Putamen (tissue), 1 donor: ENCODE measurements at regions not wholly inside any gene's neighbourhood (a gene's known extent, or its start where the extent isn't known, plus 50 kb on each side); places are given as distances from the start of the nearest gene placed in this dataset.
"Not testable (repeated sequence)": the region's sequence is repeated elsewhere in the genome, so short reads cannot be mapped to it uniquely, and the experiment has no call there.

Experiments
- DNase-seq: peaks from one replicate; pipeline ENCODE4 v3.0.0-alpha.2; 2016; ENCODE audit warnings: low spot score

DNA sequence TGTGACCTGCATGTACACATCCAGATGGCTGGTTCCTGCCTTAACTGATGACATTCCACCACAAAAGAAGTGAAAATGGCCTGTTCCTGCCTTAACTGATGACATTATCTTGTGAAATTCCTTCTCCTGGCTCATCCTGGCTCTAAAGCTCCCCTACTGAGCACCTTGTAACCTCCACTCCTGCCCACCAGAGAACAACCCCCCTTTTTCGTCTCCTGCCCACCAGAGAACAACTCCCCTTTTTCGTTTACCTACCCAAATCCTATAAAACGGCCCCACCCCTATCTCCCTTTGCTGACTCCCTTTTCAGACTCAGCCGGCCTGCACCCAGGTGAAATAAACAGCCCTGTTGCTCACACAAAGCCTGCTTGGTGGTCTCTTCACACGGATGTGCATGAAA is 212.2 kb downstream of the KITLG start:
- not testable (repeated sequence) for DNase-seq

DNA sequence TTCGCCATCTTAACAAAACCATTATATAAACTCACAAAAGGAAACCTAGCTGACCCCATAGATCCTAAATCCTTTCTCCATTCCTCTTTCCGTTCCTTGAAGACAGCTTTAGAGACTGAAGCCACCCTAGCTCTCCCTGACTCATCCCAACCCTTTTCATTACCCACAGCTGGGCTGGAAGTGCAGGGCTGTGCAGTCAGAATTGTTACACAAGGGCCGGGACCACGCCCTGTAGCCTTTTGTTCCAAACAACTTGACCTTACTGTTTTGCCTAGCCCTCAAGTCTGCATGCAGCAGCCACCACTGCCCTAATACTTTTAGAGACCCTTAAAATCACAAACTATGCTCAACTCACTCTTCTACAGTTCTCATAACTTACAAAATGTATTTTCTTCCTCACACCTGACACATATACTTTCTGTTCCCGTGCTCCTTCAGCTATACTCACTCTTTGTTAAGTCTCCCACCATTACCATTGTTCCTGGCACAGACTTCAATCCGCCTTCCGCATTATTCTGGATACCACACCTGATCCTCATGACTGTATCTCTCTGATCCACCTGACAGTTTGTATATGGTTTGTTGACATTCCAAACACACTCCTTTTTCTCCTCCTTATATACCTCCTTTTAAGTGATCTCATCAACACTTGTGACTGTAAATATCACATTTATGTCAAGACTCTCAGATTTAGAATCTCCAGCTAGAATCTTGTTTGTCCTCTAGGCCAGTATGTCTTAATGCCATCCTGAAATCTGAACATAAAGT is 208.7 kb downstream of the KITLG start:
- DNase-seq = no peak

DNA sequence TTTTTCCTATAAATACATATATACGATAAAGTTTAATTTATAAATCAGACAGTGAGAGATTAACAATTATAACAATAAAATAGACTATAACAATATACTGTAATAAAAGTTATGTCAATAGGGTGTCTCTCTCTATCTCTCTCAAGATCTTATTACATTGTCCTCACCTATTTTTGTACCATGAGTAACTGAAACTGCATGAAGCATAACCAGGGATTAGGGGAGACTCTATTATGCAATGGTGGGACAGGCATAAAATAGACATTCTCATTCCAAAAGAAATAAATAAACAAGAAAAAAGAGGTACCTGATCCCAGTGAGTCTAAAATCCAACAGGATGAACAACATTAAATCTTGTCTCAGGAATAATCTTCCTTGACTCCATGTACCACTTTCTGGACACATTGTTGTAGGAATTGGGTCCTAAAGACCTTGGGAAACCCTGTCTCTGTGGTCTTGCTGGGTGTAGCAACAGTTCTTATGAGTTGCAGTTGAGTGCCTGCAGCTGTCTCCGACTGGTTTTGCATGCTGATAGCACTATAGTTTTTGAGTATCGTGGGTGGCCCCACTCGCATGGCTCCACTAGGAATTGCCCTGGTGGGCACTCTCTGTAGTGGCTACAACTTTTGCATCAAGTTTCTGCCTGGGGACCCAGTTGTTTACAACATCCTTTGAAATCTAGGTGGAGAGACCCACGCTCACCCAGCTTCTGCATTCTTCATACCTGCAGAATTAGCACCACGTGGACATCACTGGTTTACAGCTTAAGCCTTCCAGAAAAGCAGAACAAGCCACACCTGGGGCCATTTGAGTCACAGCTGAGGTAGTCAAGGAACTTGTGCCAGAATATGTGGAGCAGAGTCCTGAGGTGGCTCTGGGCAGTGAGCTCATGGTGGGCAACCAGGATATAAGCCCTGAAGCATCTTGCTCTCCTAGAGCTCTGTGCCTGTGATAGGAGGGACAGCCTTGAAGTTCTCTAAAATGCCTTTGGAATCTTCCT is 204.7 kb downstream of the KITLG start:
- no peak for DNase-seq

- no peak for DNase-seq
These were observed 202.3 kb downstream of the KITLG start for GRCh38 chr12:88377973-88378372.

DNA sequence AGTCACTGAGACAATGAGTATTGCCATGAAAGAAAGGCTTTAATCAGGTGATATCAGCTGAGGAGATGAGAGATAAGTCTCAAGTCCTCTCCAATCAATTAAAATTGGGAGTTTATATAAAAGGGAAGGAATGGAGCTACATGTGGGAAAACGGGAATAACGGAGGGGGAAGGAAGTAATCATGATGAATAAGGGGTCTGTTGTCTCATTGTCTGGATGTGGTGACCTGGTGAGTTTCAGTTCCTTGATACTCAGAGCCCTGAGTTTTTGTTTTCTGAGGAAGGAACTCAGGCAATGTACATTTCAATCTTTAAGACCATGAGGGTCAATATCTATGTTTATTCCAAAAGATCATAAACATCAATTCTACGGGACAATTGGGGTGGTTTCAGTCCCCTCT is 198.8 kb downstream of the KITLG start:
- DNase-seq = no peak

- DNase-seq = no peak
These were observed 196.9 kb downstream of the KITLG start for GRCh38 chr12:88383405-88383804.

DNA sequence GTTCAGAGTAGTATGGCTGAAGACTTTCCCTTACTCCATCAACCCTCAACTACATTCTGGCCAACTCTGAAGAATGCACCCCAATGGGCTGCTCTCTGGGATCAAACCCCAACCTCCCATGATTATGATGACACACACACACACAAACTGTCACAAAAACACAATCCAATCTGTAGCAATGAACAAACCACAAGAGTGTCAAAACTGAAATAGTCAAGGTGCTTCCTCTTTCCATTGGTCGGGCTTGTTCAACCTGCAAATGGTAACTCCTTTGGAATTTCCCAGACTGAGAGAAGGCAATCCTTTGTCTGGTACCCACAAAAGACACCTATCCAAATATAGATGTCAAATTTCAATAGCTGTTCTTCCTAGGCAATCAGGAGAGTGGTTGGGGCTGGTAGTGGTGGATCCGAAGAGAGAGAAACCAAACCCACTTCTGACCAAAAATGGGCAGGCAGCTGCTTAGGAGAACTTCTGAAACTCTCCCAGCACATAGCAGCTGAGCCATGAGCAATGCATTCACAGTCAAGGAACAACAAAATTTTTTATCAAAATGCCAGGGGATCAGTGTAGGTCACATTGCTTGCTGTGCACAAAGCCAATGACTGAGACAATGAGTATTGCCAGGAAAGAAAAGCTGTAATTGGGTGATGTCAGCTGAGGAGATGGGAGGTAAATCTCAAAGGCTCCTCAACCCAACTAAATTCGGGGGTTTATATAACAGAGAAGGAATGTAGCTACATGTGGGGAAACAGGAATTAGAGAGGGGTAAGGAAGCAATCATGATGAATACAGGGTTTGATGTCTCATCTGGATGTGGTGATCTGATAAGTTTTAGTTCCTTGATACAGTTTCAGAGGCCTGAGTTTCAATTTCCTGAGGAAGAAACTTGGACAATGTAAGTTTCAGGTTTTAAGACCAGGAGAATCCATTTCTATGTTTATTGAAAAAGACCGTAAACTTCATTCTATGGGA is 191.4 kb downstream of the KITLG start:
- no peak for DNase-seq

DNA sequence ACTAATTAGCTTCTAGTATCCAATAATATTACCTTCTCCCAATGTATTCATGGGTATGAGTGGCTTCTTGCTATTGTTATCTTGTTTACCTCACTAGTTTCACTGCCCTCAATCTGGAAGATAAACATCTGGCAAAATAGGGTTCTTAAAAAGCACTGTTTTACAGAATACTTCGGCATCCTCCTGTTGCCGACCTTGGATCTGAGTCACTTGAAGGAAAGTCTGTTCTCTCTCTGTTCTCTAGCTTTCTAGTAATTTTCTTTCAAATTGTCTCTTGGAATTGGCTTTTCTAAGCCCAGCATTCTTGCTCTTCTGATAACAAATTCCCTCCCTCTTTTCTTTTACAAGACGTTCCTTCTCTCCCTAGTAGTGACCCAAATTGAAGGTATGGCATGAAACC is 189.5 kb downstream of the KITLG start:
- no peak for DNase-seq

- DNase-seq = no peak
These were observed 188.7 kb downstream of the KITLG start for GRCh38 chr12:88391556-88391955.

GRCh38 chr12:88393017-88393767 is 187.1 kb downstream of the KITLG start:
- no peak for DNase-seq

DNA sequence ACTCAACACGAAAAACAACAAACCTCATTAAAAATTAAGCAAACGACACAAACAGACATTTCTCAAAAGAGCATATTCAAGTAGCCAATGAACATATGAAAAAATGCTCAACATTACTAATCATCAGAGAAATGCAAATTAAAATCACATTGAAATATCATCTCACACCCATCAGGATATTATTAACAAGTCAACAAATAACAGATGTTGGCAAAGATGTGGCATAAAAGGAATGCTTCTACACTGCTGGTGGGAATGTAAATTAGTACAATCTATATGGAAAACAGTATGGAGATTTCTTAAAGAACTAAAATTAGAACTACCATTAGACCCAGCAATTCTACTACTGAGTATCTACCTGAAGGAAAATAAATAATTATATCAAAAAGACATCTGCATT is 182.2 kb downstream of the KITLG start:
- no peak for DNase-seq

- DNase-seq = no peak
These were observed 180.5 kb downstream of the KITLG start for GRCh38 chr12:88399811-88400210.

- no peak for DNase-seq
These were observed 180.0 kb downstream of the KITLG start for GRCh38 chr12:88400302-88400701.

- DNase-seq = no peak
These were observed 179.1 kb downstream of the KITLG start for GRCh38 chr12:88401155-88401554.

DNA sequence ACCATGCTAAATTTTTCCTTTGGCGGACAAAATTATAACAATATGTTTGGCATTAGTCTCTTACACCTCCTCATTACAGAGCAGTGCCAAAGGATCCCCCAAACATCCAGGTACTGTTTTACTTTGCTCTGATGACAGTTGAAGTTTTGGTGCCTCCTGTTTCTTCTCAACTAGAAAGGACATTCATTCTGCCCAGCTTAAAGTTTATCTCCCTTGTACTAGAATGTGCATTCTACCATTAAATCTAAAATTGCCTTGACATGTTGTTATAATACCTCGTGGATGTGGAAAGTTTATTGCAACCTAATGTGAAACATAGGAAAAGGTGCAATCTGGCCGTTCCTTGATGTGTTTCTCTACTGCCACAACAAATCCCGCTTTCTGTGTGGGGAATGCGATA is 173.4 kb downstream of the KITLG start:
- no peak for DNase-seq

- no peak for DNase-seq
These were observed 171.4 kb downstream of the KITLG start for GRCh38 chr12:88408823-88409222.

DNA sequence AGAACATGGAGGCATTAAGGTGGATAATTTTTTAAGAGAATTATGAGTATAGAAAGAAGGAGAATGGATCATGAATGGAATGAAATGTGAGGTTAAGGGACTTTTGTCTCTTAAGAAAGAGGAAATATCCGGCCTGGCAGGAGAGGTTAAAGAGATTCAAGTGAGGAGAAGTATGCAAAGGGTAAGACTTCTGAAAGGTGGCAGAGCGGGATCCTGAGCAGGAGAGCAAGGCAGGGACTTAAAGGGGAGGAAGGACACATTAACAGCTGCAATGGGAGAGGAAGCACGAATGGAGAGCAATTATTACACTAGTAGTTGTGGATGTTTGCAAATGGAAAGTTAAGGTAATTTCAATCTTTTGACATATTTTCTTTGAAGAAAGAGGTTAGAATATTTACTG is 171.0 kb downstream of the KITLG start:
- no peak for DNase-seq

GRCh38 chr12:88411689-88412088 is 168.6 kb downstream of the KITLG start:
- DNase-seq = no peak

GRCh38 chr12:88413646-88414045 is 166.6 kb downstream of the KITLG start:
- DNase-seq = no peak

DNA sequence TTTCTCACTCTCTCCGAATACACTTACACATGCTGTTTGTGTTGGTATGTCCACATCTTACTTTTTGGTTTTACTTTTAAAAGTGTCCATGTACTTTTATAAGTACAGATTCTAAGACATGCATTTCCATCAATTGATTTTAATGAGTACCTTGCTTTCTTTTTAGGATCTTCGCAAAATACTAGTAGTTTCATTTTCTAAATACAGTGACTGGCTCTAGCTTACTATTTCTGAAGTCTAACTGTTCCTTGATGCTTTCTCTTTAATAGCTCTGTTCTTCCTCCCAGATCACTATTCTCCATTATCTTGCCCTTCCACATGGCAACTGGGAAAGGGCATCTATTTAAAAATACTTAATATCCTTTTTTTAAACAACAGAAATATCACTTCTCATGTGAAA is 164.1 kb downstream of the KITLG start:
- no peak for DNase-seq

- no peak for DNase-seq
These were observed 163.5 kb downstream of the KITLG start for GRCh38 chr12:88416786-88417185.
